GM19467 (cell line): ENCODE measurements at regions not wholly inside any gene's neighbourhood (a gene's known extent, or its start where the extent isn't known, plus 50 kb on each side); places are given as distances from the start of the nearest gene placed in this dataset.
"Not testable (repeated sequence)": the region's sequence is repeated elsewhere in the genome, so short reads cannot be mapped to it uniquely, and the experiment has no call there.

Experiments used
- ATAC-seq: cut with Tn5 transposase; IDR thresholded peaks from one replicate; pipeline ENCODE4 v1.9.1; 2021; ENCODE audit warnings: mild to moderate bottlenecking, moderate library complexity; ENCODE audit not compliant: unreplicated experiment

DNA sequence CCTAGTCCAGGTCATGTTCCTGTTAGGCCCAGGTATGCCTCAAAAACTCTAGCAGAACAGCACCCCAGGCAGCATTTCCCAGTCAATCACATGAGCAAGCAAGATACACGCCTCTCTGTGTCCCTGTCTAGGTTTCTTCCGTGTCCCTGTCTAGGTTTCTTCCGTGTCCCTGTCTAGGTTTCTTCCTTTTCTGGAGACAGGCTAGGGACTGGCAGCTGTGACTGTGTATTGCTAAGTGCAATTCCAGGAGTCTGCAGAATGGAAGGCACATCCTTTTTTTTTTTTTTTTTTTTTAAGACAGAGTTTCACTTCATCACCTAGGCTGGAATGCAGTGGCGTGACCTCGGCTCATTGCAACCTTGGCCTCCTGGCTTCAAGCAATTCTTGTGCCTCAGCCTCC, 77.6 kb downstream of the SETD4 start:
- ATAC-seq: no peak

DNA sequence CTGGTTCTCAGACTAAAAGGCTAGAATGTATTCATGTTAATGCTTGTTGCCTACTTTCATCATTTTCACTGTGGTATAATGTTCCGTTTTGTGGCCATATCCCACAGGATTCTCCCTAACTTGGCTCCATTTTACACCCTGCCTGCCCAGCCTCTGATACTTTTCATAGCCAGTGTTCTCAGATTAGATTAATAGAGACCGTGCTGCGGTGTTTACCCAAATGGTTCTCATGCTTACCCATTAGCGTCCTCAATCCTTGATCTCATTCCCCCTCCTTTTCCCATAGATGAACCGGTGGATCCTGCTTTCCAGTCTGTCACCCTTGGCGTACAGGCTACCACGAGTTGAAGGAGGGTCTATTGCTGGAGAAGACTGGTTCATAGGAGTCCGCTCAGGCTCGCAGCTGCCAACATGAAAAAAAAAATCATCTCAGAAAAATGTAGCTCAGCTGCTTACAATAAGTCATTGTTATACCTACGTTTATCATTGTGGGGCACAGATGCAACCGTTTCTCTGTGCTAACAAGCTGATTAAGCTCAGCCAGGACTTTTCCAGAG, 78.7 kb downstream of the SETD4 start:
- no peak for ATAC-seq

DNA sequence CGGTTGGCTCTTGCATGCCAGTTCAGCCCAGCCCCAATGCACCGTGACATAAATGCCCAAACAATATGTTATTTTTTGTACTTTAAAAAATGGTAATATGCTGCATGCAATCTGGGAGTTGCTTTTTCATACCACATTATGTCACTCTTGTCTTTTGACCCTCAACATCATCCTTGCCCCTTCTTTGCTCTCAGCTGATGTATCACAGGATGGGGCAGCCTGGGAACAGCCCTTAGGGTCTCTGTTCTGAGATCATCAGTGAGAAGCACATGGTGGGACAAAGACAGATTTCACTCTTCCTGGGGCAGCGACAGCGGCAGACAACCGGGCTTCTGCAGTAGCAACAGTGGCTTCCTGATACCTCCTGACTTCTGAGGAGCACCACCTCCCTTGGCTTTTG, 79.5 kb downstream of the SETD4 start:
- no peak for ATAC-seq

DNA sequence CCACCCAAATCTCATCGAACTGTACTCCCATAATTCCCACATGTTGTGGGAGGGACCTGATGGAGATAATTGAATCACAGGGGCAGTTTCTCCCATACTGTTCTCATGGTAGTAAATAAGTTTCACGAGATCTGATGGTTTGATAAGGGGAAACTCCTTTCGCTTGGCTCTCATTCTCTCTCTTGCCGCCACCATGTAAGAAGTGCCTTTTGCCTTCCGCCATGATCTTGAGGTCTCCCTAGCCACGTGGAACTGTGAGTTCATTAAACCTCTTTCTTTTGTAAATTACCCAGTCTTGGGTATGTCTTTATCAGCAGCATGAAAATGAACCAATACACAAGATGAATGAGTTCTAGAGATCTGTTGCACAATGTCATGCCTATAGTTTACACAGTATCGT, 82.5 kb downstream of the SETD4 start:
- ATAC-seq: not testable (repeated sequence)

DNA sequence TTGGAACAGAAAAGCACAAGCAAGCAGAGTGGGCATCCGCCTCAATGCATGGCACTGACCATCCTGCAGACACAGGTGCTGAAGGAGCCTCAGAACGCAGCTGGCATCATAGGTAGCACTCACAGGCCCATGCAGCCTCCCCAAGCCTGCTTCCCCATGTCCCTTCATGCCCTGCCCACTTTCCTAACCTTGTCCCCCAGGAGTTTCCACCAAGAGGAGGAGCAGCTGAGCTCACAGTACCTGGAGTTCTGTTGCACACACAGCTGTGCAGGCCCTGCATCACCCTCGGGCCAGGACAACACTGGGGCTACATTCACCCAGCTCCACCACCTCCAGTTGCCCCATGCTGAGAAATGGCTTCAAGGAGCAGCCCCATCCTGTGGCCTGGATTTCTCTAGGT, 83.4 kb downstream of the SETD4 start:
- ATAC-seq: no peak

DNA sequence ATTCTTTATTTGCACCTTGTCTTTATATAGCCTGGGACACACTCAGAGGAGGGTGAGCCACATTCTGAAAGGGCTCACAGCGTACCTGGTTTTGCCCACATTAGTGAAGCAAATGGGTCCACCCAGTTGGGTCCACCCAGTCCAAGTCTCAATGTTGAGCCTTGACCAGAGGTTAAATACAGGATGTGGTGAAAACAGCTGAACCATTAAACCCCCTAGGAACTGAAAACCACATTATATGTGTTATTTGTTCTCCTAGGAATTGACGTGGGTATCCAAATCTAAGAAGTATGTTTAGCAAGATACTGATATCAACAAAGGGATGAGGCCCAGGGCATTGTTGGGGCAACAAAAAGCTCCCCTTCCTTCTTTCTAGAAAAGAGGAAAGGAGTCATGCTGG, 83.8 kb downstream of the SETD4 start:
- ATAC-seq: no peak

DNA sequence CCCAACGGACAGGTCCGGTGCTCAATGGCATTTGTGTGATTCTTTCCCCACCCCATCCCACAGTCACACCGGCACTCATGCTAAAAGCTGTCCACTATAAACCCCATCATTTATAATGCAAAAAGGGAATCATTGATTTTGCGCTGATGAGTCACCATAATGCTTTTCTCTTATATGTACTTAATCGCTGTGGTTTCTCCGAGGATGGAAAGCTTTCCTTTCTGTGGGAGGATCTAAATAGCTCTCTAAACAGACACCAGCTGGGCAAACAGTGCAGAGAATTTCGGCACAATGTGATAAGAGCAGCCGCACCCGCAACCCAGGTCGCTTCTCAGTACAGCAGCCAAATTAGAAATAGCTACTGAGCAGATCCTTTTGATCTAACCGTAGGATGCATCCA, 85.6 kb downstream of the SETD4 start:
- no peak for ATAC-seq

DNA sequence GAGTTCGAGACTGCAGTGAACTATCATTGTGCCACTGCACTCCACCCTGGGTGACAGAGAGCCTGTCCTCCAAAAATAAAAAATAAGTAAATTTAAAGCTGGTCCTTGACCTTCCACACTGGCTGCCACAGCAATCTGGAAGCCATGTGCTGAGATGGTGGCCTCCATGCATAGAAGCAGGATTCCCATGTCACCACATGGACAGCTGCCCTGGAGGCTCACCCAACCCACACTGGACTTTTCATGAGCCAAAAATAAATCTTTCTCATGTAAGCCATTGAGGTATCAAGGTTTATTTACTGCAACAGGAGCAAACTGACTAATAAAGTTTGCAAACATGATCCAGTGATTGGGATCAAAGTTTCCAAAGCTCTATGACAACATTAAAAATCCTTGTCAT, 88.5 kb downstream of the SETD4 start:
- no peak for ATAC-seq

DNA sequence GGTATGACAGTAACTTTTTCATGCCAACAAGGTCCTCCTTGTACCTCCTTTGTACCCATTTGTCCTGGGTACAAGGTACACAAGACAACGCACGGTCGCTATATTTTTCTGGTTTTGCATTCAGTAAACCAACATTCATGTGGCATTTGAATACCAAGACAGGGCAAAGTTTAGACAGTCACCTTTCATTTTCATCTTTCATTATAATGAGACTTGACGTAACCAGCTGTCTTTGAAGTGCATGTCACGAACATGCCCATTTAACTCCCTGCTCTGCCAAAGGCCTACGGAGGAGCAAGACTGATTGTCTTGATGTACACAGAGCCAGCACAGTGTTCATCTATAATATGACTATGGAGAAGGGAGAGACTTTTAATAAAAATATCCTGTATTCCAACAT, 91.0 kb downstream of the SETD4 start:
- ATAC-seq: no peak

DNA sequence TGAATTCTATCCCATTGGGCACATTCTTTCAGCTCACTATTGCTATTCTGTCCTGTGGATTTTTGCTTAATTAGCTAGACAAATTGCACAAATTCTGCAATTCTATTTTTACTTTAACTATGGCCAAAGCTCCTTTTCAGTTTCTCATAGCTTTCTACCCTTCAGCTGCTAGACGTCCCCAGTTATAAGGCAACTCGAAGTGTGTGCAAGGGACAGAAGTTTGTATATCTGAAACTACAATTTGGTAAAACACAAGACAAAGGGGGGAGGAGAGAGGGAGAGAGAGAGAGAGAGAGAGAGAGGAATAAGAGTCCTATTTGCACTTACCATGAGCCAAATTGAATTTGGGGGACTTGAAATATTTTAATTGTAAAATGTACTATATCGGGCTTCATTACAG, 91.8 kb downstream of the SETD4 start:
- no peak for ATAC-seq

DNA sequence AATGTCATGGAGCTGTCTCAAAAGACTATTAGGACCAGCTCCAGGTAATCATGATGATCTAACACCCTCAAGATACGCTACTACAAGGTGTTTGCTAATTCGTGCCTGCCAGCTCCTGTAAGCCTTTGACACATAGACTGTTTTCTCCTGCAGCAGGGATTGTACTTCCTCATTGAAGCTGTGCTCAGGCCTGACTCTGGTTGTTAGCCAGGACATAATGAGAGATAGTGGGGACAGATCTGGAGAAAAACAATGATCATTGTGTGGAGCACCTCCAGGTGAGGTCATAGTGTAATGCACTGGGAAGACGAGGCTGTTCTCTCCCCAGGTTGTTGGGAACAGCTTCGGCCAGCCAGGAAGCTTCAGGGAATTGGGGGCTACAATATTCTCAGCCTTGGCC, 94.6 kb downstream of the SETD4 start:
- ATAC-seq: no peak

DNA sequence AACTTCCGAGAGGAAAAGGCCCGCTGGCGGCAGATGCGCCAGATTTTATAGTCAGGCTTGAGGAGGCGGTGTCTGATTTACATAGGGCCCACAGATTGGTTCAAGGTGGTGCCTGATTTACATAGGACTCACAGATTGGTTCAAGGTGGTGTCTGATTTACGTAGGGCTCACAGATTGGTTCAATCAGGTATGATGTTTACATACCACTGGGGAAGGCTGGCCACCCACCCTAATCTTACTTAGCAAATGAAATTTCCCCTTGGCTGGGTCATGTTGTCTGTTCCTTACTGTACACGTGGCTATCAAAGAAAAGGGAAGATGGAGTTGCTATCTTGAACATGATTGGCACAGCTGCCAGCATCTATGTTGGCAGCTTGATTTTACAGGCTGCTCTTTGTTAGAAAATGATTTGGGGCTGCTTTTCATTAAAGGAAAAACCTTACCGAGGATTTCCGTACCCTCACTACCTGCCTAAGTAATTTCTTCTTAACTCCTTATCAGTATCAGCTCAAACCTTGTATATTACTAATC, 96.3 kb downstream of the SETD4 start:
- ATAC-seq: no peak

DNA sequence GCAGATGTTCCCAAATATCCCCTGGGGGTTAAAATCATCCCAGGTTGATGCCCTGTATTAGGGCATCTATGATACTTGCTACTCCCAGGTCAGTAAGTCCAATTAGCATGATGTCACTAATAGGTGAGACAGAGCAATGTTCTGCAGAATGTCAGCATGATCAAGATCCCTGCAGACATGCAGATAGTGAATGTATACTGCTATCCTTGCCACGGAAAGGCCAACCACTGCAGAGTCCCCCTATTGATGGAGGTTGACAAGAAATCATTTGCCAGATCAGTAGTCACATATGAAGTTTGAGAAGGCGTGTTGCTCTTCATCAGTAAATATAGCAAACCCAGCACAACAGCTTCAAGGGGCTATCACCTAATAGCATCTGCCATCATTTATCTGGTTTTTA, 97.4 kb downstream of the SETD4 start:
- no peak for ATAC-seq

DNA sequence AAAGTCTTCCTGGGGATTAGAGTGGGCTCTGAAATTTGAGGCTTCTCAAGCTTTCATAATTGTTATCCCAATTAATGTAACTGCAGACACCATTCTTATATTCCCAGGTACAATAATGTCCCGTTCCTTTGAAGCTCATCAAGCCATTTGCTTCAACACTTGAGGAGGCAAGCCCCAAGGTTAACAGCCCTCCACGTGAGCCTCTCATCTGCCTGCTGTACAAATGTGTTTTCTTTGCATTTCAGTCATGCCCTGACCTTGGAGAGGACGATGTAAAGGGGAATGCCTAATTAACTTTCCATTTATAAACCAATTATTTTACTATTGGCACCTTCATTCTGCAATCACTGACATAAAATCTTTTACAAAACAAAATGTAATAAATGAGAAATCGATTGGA, 106.3 kb downstream of the SETD4 start:
- ATAC-seq: no peak

DNA sequence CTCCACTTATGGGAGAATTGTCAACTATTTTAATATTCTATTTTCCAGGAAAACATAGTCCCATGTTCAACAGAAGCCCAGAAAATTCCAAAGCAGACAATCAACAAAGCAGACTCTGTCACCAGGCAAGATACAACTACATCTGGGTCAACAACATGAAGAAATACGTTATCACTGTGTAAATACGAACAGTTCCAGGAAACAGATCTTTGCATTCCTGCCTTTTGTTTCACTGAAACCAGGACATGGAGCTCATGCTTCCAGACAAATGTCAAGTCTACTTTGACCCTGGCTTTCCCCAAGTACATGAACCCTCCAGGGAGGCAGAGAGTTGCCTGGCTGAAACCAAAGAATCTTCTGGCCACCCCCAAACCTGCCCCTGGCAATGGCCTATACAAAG, 106.7 kb downstream of the SETD4 start:
- no peak for ATAC-seq

DNA sequence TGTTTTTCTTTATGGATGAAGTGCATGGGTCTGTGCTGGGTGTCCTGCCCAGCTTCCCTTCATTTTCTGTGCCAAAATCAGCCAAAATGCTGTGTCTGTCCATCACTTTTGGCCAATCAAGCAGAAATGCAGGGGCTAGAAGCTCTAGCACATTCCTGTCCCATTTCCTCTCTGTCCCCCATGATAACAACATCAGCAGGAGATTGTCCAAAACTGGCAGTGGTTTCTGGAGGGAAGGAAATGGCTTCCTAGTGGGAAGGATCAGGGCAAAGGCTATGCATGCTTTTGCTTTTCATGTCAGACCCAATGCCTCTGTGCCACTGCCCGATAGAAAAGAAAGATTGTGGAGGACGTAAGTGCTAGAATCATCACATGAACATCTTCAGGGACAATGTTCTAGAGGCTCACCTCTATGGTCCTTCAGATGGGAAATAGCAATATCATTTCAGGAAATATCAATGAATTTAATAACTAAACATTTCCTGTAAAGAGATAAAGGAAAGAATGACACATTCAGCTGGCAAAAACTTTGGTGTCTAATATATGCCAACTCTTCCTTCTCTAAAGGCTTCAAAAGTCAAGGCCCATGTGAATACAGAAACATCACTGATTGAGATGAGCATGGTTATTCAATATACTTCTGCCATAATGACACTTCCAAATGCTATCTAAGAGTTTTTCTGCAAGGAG, 107.5 kb downstream of the SETD4 start:
- no peak for ATAC-seq

DNA sequence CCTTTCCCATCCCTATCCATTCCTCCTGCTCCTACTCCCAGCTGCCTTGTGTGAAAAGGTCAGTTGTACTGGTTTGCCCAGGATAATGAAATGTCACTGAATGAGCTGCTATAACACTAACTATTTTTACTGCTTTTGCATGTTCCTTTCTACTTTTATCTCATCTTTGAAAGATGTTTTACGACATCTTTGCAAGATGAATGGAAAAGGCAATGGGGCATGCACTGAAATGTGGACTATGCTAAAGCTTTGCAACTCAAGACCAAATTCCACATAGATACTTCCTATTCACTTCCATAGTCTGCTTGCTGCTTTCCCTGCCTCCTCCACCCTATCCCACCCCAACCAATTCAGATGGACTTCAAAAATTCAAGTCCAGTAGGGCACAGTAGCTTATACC, 111.3 kb downstream of the SETD4 start:
- no peak for ATAC-seq

DNA sequence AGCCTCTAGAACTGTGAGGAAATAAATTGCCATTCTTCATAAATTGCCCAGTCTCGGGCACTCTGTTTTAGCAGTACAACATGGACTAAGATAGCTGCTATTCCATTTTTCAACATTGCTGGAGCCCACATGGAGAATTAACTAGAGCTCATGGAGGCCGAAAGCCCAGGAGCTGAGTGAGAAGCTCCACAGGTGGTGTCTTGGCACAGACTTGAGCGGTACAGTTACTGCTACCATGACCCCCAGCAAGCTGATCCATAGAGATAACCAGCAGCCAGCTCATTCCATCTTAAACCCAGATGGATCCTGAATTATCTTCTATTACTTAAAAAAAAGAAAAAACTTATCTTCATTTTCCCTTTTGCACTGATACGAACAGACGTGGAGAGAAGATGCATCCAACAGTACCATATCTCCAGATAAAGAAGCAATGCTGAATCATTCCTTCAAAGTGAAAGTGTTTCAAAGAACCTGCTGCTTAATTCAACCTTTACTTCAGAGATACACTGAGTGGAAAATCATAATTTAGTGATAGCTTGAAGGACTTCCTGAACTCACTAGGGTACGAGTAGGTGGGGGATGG, 115.1 kb downstream of the SETD4 start:
- ATAC-seq: no peak

DNA sequence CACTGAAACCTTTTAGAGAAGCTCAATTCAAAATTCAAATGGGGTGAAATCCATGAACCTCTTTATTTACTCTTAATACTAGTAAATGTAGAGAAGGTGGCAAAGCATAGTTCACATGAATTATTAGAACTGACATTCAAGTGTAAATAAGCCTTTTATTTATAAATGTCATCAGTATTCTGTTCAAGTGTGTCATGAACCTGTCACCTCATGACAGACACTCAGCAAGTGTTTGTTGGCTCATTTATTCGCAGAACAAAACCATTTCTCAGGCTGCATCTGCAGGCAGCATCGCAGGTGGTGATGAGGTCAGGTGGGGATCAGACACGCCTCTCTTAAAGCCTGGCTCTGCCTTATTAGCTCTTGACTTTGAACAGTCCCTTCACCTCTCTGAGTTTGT, 116.6 kb downstream of the SETD4 start:
- ATAC-seq: no peak

DNA sequence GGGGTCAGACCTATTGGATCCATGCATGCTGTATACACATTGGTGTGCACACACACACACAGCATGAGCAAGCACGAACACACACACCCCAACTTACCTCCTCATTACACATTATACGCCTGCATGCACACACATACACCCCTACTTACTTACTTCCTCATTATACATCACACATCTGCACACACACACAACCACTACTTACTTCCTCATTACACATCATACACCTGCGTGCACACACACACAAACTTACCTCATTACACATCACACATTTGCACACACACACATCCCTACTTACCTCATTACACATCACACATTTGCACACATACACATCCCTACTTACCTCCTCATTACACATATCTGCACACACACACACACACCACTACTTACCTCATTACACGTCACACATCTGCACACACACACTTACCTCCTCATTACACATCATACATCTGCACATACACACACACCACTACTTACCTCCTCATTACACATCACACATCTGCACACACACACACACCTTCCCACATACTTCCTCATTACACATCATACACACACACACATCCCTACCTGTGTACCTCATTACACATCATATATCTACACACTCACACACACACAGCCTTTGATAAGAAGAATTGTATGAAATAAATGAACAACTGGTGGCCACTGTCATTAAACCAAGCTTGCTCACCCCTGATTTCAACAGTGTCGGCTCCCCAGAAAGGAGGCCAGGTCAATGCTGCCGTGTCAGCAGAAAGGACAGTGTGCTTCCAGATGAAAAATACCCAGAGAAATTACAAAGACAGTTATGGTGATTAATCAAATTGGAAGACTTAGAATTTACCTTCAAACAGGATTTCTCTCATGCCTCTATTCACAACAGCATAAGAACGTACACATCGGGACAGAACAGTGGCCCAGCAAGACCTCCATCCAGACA, 117.8 kb downstream of the SETD4 start:
- ATAC-seq: no peak
